Neural progenitor cell (in vitro differentiated cells): ENCODE measurements at regions not wholly inside any gene's neighbourhood (a gene's known extent, or its start where the extent isn't known, plus 50 kb on each side); places are given as distances from the start of the nearest gene placed in this dataset.

Experiments used
- DNase-seq: peaks from one replicate; pipeline ENCODE4 v3.0.0-alpha.2; 2016; ENCODE audit warnings: low spot score
- H2AFZ ChIP-seq: fragments of 200-600 bp; sonication (generic); replicated peaks from 2 replicates; pipeline ENCODE4 v1.6.1; 2016; ENCODE audit warnings: antibody characterized with exemption
- H3F3A ChIP-seq: fragments of 200-600 bp; sonication (generic); 2 replicates; pipeline ENCODE4 v1.6.1; 2016; ENCODE audit warnings: antibody characterized with exemption, low read depth
- H3K27ac ChIP-seq: fragments of 200-600 bp; sonication (generic); 2 replicates; pipeline ENCODE4 v1.5.1; 2016; ENCODE audit warnings: mild to moderate bottlenecking
- H3K27me3 ChIP-seq: fragments of 200-600 bp; sonication (generic); 2 replicates; pipeline ENCODE4 v1.6.1; 2016; ENCODE audit warnings: mild to moderate bottlenecking, moderate library complexity
- H3K36me3 ChIP-seq: fragments of 200-600 bp; sonication (generic); 2 replicates; pipeline ENCODE4 v1.5.1; 2016
- H3K4me1 ChIP-seq: fragments of 200-600 bp; sonication (generic); 2 replicates; pipeline ENCODE4 v1.6.1; 2016; ENCODE audit warnings: mixed run types
- H3K4me2 ChIP-seq: fragments of 200-600 bp; sonication (generic); 2 replicates; pipeline ENCODE4 v1.6.1; 2016
- H3K4me3 ChIP-seq: fragments of 200-600 bp; sonication (generic); 2 replicates; pipeline ENCODE4 v1.5.1; 2016
- H3K79me2 ChIP-seq: fragments of 200-600 bp; sonication (generic); 2 replicates; pipeline ENCODE4 v1.6.1; 2016; ENCODE audit warnings: low read depth
- H3K9ac ChIP-seq: fragments of 200-600 bp; sonication (generic); 2 replicates; pipeline ENCODE4 v1.6.1; 2016
- H3K9me3 ChIP-seq: fragments of 200-600 bp; sonication (generic); 2 replicates; pipeline ENCODE4 v1.5.1; 2016; ENCODE audit warnings: low read depth
- H4K20me1 ChIP-seq: fragments of 200-600 bp; sonication (generic); 2 replicates; pipeline ENCODE4 v1.6.1; 2016; ENCODE audit warnings: low read depth
- H3K27ac Mint-ChIP-seq: 3 replicates; pipeline ENCODE4 v1.8.0; 2021; ENCODE audit warnings: mixed read lengths
- H3K27me3 Mint-ChIP-seq: 2 replicates; pipeline ENCODE4 v1.8.0; 2022; ENCODE audit warnings: low read depth, mild to moderate bottlenecking, inconsistent platforms, moderate library complexity, mixed read lengths; ENCODE audit not compliant: insufficient read depth
- H3K36me3 Mint-ChIP-seq: 3 replicates; pipeline ENCODE4 v1.8.0; 2021; ENCODE audit warnings: mixed read lengths
- H3K4me1 Mint-ChIP-seq: 3 replicates; pipeline ENCODE4 v1.8.0; 2021; ENCODE audit warnings: mixed read lengths
- H3K4me3 Mint-ChIP-seq: 3 replicates; pipeline ENCODE4 v1.8.0; 2021; ENCODE audit warnings: mild to moderate bottlenecking, moderate library complexity, mixed read lengths
- H3K9me3 Mint-ChIP-seq: 3 replicates; pipeline ENCODE4 v1.8.0; 2020; ENCODE audit warnings: mixed read lengths
- EZH2 ChIP-seq: fragments of 200-600 bp; sonication (generic); IDR thresholded peaks from 2 replicates; pipeline ENCODE4 v1.6.1; 2017; ENCODE audit warnings: antibody characterized with exemption, mild to moderate bottlenecking, moderate library complexity
- EZH2phosphoT487 ChIP-seq: fragments of 200-600 bp; sonication (generic); IDR thresholded peaks from 2 replicates; pipeline ENCODE4 v1.6.1; 2017; ENCODE audit warnings: antibody characterized with exemption
- TF ChIP-seq, protein P1 (sequence below): fragments of 200-600 bp; sonication (generic); IDR thresholded peaks from 2 replicates; pipeline ENCODE4 v1.5.1; 2017; ENCODE audit warnings: antibody characterized with exemption, mild to moderate bottlenecking

- H2AFZ ChIP-seq: peak overlapping the region; percentile 51
- Mint-ChIP-seq H3K27ac (no peak overlapping the region), H3K36me3 (no peaks in the 10 kb centered on the region), H3K4me1 (no peaks in the 10 kb centered on the region), H3K4me3 (no peak overlapping the region), H3K27me3 (peaks cover 13% of the 10 kb centered on the region), H3K9me3 (no peaks in the 10 kb centered on the region)
- no peaks in the 10 kb centered on the region for H3K27me3 ChIP-seq
- H3K36me3 ChIP-seq: no peaks in the 10 kb centered on the region
- no peak overlapping the region for H3K27ac ChIP-seq
- no peak overlapping the region for H3K4me2 ChIP-seq
- no peaks in the 10 kb centered on the region for H4K20me1 ChIP-seq
- no peak overlapping the region for H3K9ac ChIP-seq
- no peak overlapping the region for H3K4me3 ChIP-seq
- no peaks in the 10 kb centered on the region for H3K4me1 ChIP-seq
- H3F3A ChIP-seq: no peaks in the 10 kb centered on the region
- DNase-seq: no peak
- TF ChIP-seq EZH2 (no peak), EZH2phosphoT487 (no peak)
- TF ChIP-seq, protein P1, sequence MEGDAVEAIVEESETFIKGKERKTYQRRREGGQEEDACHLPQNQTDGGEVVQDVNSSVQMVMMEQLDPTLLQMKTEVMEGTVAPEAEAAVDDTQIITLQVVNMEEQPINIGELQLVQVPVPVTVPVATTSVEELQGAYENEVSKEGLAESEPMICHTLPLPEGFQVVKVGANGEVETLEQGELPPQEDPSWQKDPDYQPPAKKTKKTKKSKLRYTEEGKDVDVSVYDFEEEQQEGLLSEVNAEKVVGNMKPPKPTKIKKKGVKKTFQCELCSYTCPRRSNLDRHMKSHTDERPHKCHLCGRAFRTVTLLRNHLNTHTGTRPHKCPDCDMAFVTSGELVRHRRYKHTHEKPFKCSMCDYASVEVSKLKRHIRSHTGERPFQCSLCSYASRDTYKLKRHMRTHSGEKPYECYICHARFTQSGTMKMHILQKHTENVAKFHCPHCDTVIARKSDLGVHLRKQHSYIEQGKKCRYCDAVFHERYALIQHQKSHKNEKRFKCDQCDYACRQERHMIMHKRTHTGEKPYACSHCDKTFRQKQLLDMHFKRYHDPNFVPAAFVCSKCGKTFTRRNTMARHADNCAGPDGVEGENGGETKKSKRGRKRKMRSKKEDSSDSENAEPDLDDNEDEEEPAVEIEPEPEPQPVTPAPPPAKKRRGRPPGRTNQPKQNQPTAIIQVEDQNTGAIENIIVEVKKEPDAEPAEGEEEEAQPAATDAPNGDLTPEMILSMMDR: no peak
- H3K79me2 ChIP-seq: no peaks in the 10 kb centered on the region
- H3K9me3 ChIP-seq: no peaks in the 10 kb centered on the region
These were observed 65.5 kb downstream of the RASL11A start for GRCh38 chr13:27336014-27336673.

DNA sequence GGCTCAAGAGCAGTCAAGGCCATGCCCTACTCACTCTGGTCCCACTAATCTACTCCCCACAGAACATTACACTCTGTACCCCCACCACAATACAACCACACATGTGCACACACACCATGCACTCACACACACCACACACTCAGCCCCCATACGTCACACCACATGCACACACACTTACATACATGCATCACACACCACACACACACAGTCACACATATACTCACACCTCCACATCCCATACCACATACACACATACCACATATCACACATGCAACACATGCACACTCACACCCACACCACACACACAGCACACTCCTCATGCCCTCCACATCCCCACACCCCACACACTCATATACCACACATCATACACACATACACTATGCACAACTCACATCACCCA, 67.6 kb downstream of the RASL11A start:
- no peak overlapping the region for H2AFZ ChIP-seq
- TF ChIP-seq EZH2phosphoT487 (no peak), EZH2 (no peak)
- TF ChIP-seq, protein P1: no peak
- H3K36me3 Mint-ChIP-seq: no peaks in the 10 kb centered on the region
- H3K9me3 Mint-ChIP-seq: no peaks in the 10 kb centered on the region
- H3K27ac ChIP-seq: no peak overlapping the region
- H3K27me3 ChIP-seq: no peaks in the 10 kb centered on the region
- H3K4me2 ChIP-seq: no peak overlapping the region
- no peaks in the 10 kb centered on the region for H3K4me1 ChIP-seq
- H3K79me2 ChIP-seq: no peaks in the 10 kb centered on the region
- no peak overlapping the region for H3K27ac Mint-ChIP-seq
- peaks cover 16% of the 10 kb centered on the region for H3K27me3 Mint-ChIP-seq
- no peaks in the 10 kb centered on the region for H3F3A ChIP-seq
- no peaks in the 10 kb centered on the region for H3K36me3 ChIP-seq
- H4K20me1 ChIP-seq: no peaks in the 10 kb centered on the region
- H3K4me3 Mint-ChIP-seq: no peak overlapping the region
- no peaks in the 10 kb centered on the region for H3K4me1 Mint-ChIP-seq
- no peak for DNase-seq
- no peak overlapping the region for H3K4me3 ChIP-seq
- H3K9ac ChIP-seq: no peak overlapping the region
- H3K9me3 ChIP-seq: no peaks in the 10 kb centered on the region

DNA sequence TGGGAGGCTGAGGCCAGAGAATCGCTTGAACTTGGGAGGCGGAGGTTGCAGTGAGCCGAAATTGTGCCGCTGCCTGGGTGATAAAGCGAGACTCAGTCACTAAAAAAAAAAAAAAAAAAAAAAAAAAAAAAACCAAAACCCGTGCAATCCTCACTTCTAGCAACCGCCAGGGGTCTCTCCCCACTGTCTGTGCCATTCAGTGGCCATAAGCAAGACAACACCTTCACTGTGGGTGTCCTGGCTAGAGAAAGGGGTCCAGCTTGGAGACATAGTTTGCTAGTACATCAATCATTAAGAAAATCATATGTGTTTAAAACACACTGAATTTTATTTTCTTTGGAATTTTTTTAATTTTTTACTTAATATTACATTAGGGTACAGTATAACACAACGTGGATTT, 68.2 kb downstream of the RASL11A start:
- H3K36me3 ChIP-seq: no peaks in the 10 kb centered on the region
- peaks cover 13% of the 10 kb centered on the region for H3K27me3 Mint-ChIP-seq

More for the DNA sequence above, 68.2 kb downstream of the RASL11A start:
- Histone ChIP-seq H2AFZ (no peak overlapping the region), H3K79me2 (no peaks in the 10 kb centered on the region), H3K4me3 (no peak overlapping the region), H3F3A (no peaks in the 10 kb centered on the region), H3K4me2 (no peak overlapping the region), H3K4me1 (no peaks in the 10 kb centered on the region), H3K9me3 (no peaks in the 10 kb centered on the region), H3K9ac (no peak overlapping the region), H4K20me1 (no peaks in the 10 kb centered on the region), H3K27ac (no peak overlapping the region), H3K27me3 (no peaks in the 10 kb centered on the region)
- Mint-ChIP-seq H3K9me3 (no peaks in the 10 kb centered on the region), H3K36me3 (no peaks in the 10 kb centered on the region), H3K4me1 (no peaks in the 10 kb centered on the region), H3K4me3 (no peak overlapping the region), H3K27ac (no peak overlapping the region)
- DNase-seq: peak; percentile 73
- TF ChIP-seq, protein P1: peak; percentile 41
- no peak for TF ChIP-seq EZH2phosphoT487
